G401 (cell line): ENCODE measurements at regions not wholly inside any gene's neighbourhood (a gene's known extent, or its start where the extent isn't known, plus 50 kb on each side); places are given as distances from the start of the nearest gene placed in this dataset.
"Not testable (repeated sequence)": the region's sequence is repeated elsewhere in the genome, so short reads cannot be mapped to it uniquely, and the experiment has no call there.

Source experiments
- DNase-seq: peaks from one replicate; pipeline ENCODE4 v3.0.0-alpha.2; 2015; ENCODE audit warnings: low spot score
- in situ Hi-C: cut with HindIII; loops from 2 replicates; pipeline ENCODE4 v1.10.0; 2016; ENCODE audit warnings: low sequenced_read_pairs, mixed read lengths

- no peak for DNase-seq
- in situ Hi-C loops = no loop called here
Observed at GRCh38 chr16:85525420-85526184, 87.5 kb upstream of the GSE1 start.

GRCh38 chr16:85526185-85526974 is 86.7 kb upstream of the GSE1 start:
- no peak for DNase-seq
- in situ Hi-C loops = no loop called here

GRCh38 chr16:85527042-85527766 is 85.9 kb upstream of the GSE1 start:
- in situ Hi-C loops = no loop called here
- no peak for DNase-seq

GRCh38 chr16:85527767-85528297 is 85.3 kb upstream of the GSE1 start:
- in situ Hi-C loops = no loop called here
- no peak for DNase-seq

GRCh38 chr16:85528528-85529387 is 84.4 kb upstream of the GSE1 start:
- DNase-seq = no peak
- in situ Hi-C loops = no loop called here

- in situ Hi-C loops = no loop called here
- no peak for DNase-seq
Observed at GRCh38 chr16:85529489-85530369, 83.4 kb upstream of the GSE1 start.

- in situ Hi-C loops = no loop called here
- no peak for DNase-seq
Observed at GRCh38 chr16:85530370-85530739, 82.8 kb upstream of the GSE1 start.

GRCh38 chr16:85531516-85531915 is 81.6 kb upstream of the GSE1 start:
- no peak for DNase-seq
- in situ Hi-C loops = no loop called here

- no peak for DNase-seq
Observed at GRCh38 chr16:85532147-85532546, 81.0 kb upstream of the GSE1 start.

GRCh38 chr16:85533593-85533992 is 79.5 kb upstream of the GSE1 start:
- in situ Hi-C loops = not testable (repeated sequence)

More at GRCh38 chr16:85532147-85532546, 81.0 kb upstream of the GSE1 start:
- in situ Hi-C loops = no loop called here

GRCh38 chr16:85534536-85535351 is 78.4 kb upstream of the GSE1 start:
- no peak for DNase-seq
- in situ Hi-C loops = loop anchor here (5.0 kb wide), 1 partner anchor 37 kb away; no protein-coding TSS in a partner anchor

More at GRCh38 chr16:85533593-85533992, 79.5 kb upstream of the GSE1 start:
- not testable (repeated sequence) for DNase-seq

- in situ Hi-C loops = loop anchor here (5.0 kb wide), 1 partner anchor 38 kb away; no protein-coding TSS in a partner anchor
- no peak for DNase-seq
Observed at GRCh38 chr16:85535352-85536072, 77.6 kb upstream of the GSE1 start.

- in situ Hi-C loops = loop anchor here (5.0 kb wide), 1 partner anchor 39 kb away; no protein-coding TSS in a partner anchor
- no peak for DNase-seq
Observed at GRCh38 chr16:85536073-85536410, 77.1 kb upstream of the GSE1 start.

- in situ Hi-C loops = loop anchor here (5.0 kb wide), 1 partner anchor 39 kb away; no protein-coding TSS in a partner anchor
- no peak for DNase-seq
Observed at GRCh38 chr16:85536411-85537330, 76.5 kb upstream of the GSE1 start.

GRCh38 chr16:85537331-85537788 is 75.8 kb upstream of the GSE1 start:
- DNase-seq = no peak
- in situ Hi-C loops = loop anchor here (5.0 kb wide), 1 partner anchor 40 kb away; no protein-coding TSS in a partner anchor
